GM21360 (cell line): ENCODE measurements at regions not wholly inside any gene's neighbourhood (a gene's known extent, or its start where the extent isn't known, plus 50 kb on each side); places are given as distances from the start of the nearest gene placed in this dataset.

Experiments
- ATAC-seq: cut with Tn5 transposase; IDR thresholded peaks from one replicate; pipeline ENCODE4 v1.9.1; 2021; ENCODE audit warnings: mild to moderate bottlenecking, moderate library complexity; ENCODE audit not compliant: unreplicated experiment

DNA sequence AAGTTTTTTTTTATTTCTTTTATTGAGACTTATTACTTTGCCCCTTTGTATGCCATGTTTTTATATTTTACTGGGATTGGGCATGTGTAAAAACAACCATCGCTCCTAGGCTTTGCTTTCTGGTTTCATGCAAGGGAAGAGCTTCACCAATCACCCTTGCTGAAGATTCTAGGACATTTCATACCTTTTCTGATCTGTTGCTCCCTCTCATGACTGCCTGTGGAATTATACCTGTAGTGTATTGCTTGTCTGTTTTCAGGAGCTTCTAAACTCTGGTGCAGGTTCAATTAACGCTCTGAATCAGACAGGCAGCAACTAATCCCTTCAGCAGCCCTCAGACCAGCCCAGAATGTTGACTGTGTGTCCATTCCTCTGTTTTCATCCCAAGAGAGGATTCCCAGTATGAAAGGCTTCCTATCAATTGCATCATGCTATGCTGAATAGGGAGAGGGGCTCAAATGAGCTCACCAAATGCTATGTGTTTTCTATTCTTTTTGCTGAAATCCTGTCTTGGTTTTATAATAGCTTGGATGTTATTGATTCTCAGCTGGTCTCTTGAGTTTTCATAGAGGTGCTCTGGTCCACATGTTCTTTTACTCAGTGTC lies 572.9 kb upstream of the CDH6 start:
- ATAC-seq, result no peak

DNA sequence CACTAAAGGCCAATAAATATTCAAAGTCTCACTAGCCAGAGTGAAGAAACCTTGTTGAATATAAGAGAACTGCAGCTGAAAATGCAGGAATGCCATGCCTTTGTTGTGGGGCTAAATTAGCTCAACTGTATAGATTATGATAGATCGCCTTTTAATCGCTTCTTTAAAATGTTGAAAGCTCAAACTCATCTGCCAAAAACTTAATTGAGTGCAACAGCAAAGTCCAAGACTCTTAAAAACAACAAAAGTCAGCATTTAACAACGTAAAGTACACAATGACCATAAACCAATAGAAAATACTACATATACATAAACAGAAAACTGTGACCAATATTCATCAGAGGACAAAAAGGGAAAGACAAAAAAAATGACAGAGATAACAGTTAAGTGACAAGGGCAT lies 585.0 kb upstream of the CDH6 start:
- ATAC-seq, result no peak

DNA sequence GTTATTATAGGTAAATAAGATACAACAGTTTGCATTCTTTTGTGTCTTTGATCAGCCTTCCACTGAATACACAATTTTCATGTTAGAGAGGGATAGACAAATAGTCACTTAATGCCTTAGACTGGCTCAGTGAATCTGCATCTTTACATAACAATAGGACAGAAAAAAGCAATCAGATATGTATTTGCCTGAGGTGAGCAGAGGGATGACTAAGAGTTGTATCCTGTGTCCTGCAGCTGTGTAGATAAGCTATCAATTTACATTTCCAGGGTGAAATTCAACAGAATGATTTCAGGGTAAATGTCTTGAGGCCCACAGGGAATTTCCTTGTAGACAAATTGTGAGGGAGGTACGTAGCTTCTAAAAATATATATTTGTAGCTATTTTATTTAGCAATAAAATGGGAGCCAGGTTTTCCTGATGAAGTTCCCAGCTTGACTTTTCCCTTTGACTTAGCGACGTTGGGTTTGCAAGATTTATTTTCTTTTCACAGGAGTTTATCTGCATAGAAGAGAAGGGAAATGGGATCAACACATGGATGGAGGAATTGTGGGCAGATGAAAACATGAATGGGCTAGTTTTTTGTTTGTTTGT lies 586.1 kb upstream of the CDH6 start:
- no peak for ATAC-seq

GRCh38 chr5:30605693-30606268 lies 587.7 kb upstream of the CDH6 start:
- ATAC-seq, result no peak

- ATAC-seq, result no peak
Observed at GRCh38 chr5:30604648-30605262, 588.7 kb upstream of the CDH6 start.

DNA sequence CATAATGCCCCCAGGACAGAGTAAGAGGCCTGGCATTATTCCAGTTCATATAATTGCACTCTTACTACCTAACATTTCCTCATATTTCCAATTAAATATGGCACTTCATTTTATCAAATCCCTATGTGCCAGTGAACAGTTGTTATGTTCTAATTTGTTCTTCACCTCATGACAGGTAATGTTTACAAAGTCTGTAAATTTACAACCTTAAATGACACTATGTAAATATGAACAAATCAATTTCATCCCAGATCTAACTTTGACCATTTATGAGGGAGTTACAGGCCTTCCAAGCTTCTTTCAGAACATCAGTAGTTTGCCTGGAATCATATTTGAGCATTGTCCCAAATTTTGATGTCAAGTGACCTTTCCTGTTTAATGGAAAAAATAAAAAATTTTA lies 592.6 kb upstream of the CDH6 start:
- no peak for ATAC-seq

GRCh38 chr5:30596495-30597064 lies 596.9 kb upstream of the CDH6 start:
- ATAC-seq, result no peak

GRCh38 chr5:30594331-30594730 lies 599.2 kb upstream of the CDH6 start:
- ATAC-seq, result no peak

GRCh38 chr5:30592833-30593232 lies 600.7 kb upstream of the CDH6 start:
- ATAC-seq, result no peak

DNA sequence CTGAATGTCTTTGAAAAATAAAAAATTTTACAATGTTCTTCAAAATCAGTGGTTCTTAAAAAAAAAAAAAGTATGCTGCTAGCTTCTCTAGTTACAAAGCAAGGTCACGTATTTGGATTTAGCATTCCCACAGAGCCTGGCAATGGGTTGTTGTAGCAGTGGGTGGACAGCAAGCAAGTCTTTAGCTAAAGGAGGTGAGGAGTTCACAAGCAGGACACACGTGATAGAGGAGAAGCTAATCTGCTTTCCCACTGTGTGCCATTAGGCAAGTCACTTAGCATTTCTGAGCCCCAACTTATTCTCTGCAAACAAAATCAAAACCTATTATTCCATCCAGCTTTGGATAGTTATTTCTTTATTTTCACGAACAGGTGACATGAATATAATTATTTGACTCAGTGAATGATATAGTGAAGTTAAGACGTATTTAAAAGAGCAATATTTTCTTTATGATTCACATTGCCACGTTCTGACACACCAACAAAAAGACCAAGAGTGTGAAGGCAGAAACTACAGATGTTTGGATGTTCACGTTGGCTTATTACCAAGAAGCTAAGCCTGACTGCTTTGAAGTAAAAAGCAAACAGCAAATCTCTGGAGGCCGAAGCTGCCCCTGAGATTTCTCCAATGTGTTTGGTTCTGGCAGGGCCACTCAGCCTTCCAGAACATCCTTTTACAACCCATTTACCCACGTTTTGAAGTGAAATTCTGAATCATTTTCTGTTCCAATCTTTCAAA lies 612.1 kb upstream of the CDH6 start:
- ATAC-seq, result no peak

GRCh38 chr5:30574761-30575160 lies 618.7 kb upstream of the CDH6 start:
- no peak for ATAC-seq

GRCh38 chr5:30572279-30572678 lies 621.2 kb upstream of the CDH6 start:
- no peak for ATAC-seq

DNA sequence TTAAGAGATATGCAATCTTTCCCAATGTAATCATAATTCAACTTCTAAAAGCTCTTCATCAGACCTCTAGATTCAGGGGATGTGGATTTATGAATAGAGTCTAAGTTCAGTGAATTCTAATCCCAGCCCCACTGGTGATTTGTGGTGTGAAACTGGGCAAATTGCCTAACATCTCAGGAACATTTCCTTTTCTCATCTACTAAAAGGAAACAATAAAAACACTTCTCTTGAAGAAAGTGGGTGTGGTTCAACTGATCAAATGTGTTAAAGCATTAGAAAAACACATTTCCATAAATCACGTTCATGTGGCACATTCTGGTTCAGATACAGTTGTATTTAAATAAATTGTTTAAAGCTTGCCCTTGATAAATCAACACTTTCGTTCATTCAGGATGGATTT lies 631.7 kb upstream of the CDH6 start:
- no peak for ATAC-seq

GRCh38 chr5:30551618-30552017 lies 641.9 kb upstream of the CDH6 start:
- no peak for ATAC-seq

DNA sequence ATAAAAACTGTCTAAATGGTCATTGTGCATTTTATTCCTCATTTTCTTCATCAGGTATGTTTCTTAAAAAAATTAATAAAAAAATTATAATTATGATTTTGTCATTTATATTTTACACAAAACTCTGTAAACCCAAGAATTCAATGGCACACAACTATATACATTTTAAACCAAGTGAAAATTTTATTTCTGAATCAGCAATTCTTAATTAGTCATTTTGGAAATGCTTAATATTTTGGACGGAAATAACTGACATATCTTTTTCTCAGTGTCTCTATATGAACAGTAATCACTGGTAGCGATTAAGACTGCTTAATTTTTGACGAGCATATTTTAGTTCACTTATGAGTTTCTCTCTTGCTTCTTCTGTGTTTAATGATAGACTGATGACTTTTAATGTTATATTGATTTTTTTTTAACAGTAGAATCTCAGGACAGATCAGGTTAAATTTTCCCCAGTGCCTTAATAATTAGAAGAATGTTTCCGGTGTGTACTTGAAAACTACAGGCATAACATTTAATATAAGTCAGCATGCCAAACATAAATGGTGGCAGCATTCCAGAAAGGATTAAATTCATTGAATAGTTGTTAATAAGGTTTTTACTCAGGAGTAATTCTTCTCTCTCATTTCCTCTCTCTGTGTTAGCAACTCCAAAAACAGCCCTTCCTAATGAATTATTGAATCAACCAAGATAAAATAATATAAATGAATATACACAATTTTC lies 644.7 kb upstream of the CDH6 start:
- no peak for ATAC-seq

- ATAC-seq, result no peak
Observed at GRCh38 chr5:30540150-30540549, 653.3 kb upstream of the CDH6 start.

DNA sequence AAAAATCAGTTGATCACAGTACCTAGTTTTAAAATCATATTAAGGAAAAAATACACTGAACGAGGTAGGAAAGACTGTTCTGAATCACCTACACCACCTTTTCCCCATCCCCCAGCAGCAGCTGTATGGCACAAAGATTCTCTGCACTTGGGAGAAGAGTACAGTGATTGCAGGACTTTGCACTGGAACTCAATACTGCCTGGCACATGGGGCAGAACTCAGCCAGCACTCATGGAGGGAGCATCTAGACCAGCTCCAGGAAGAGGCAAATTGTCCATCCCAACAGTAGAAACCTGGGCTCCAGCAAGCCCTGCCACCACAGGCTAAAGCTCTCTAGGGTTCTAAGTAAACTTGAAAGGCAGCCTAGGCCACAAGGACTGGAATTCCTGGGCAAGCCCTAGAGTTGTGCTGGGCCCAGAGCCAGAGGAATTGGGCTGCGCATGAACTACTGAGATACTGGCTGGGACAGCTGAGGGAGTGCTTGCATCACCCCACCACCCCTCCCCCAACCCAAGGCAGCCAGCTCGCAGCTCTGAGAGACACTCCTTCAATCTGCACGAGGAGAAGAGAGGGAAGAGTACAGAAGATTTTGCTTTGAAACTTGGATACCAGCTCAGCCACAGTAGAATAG lies 654.4 kb upstream of the CDH6 start:
- no peak for ATAC-seq

- ATAC-seq, result no peak
Observed at GRCh38 chr5:30525353-30525752, 668.1 kb upstream of the CDH6 start.

DNA sequence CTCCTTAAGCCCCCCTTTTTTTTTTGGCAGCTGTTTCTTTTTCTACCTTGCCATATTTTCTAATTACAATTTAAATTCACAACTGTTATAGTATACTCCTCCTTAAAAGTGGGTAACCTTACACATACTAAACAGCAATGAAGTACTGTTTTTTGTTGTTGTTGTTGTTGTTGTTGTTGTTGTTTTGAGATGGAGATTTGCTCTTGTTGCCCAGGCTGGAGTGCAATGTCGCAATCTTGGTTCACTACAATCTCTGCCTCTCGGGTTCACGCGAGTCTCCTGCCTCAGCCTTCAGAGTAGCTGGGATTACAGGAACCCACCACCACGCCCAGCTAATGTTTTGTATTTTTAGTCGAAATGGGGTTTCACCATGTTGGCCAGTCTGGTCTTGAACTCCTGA lies 669.1 kb upstream of the CDH6 start:
- ATAC-seq, result no peak

DNA sequence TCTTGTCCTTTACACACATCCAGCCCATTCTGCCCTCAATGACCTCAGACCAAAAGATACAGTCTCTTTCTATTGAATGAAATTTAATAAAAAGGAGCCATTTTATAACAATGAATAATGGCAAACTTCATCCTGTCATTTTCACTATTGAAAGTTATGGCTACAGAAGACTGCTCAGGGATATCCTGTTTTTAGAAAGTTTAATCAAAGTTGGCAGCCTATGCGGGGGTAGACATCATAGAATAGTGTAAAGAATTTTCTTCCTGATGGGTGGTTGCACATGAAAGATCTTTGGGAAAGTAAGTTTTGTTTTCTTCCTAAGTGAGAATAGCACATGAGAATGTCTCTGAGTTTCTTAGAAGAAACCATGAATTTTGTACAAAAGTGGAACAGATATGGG lies 670.4 kb upstream of the CDH6 start:
- no peak for ATAC-seq
